DND-41 (cell line): ENCODE measurements at regions not wholly inside any gene's neighbourhood (a gene's known extent, or its start where the extent isn't known, plus 50 kb on each side); places are given as distances from the start of the nearest gene placed in this dataset.

Source experiments
- EZH2 ChIP-seq: IDR thresholded peaks from 3 replicates; pipeline ENCODE4 v1.6.1; 2012; ENCODE audit warnings: borderline replicate concordance, low read depth, mild to moderate bottlenecking, moderate library complexity, low read length, inconsistent platforms; ENCODE audit not compliant: severe bottlenecking
- TF ChIP-seq, protein P1 (sequence below): IDR thresholded peaks from 2 replicates; pipeline ENCODE4 v1.5.1; 2012; ENCODE audit warnings: borderline replicate concordance, low read length, moderate library complexity, mild to moderate bottlenecking; ENCODE audit not compliant: poor library complexity, severe bottlenecking; ENCODE audit errors: extremely low read depth

GRCh38 chr20:10733122-10733521, 59.3 kb upstream of the JAG1 start:
- TF ChIP-seq, protein P1, sequence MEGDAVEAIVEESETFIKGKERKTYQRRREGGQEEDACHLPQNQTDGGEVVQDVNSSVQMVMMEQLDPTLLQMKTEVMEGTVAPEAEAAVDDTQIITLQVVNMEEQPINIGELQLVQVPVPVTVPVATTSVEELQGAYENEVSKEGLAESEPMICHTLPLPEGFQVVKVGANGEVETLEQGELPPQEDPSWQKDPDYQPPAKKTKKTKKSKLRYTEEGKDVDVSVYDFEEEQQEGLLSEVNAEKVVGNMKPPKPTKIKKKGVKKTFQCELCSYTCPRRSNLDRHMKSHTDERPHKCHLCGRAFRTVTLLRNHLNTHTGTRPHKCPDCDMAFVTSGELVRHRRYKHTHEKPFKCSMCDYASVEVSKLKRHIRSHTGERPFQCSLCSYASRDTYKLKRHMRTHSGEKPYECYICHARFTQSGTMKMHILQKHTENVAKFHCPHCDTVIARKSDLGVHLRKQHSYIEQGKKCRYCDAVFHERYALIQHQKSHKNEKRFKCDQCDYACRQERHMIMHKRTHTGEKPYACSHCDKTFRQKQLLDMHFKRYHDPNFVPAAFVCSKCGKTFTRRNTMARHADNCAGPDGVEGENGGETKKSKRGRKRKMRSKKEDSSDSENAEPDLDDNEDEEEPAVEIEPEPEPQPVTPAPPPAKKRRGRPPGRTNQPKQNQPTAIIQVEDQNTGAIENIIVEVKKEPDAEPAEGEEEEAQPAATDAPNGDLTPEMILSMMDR: no peak
- no peak for TF ChIP-seq EZH2
